ENCODE measurements at regions not wholly inside any gene's neighbourhood (a gene's known extent, or its start where the extent isn't known, plus 50 kb on each side); places are given as distances from the start of the nearest gene placed in this dataset.

DNA sequence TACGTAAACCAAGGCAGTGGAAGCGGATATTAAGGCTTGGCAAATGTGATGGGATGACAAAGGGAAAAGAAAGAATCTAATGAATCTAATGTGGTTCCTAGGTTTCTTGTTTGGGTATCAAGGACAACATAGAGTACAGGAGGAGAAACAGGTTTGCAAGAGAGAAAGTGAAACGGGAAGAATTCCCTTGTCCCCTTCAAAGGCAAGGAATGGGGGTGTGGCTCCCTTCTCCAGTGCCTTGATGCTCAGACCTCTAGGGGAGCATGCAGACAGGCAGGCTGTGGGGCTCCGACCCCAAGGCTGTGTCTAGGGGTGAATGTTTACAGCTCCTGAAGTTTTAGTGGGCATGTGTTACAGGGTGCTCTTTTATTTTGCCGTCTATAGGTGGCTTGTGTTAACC lies 317.5 kb upstream of the HSF2 start:
- DNase-seq, result no peak

DNA sequence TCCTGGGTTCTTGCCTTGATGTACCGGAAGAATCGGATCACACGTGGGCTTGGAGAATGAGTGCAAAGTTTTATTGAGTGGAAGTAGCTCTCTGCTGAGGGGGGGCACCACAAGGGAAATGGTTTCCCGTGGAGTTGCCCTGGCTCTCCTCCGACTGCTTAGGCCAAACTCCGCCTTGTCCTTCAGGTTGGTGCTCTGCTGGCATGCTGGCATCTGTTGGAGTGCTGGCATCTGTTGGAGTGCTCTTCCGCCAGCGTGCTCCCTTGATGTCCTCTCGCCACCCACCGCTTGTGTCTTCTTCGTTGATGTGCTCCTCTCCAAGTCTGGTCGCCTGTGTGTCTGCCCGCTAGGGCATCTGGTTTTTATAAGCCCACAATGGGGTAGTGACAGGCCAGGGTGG lies 317.1 kb upstream of the HSF2 start:
- no peak for DNase-seq

DNA sequence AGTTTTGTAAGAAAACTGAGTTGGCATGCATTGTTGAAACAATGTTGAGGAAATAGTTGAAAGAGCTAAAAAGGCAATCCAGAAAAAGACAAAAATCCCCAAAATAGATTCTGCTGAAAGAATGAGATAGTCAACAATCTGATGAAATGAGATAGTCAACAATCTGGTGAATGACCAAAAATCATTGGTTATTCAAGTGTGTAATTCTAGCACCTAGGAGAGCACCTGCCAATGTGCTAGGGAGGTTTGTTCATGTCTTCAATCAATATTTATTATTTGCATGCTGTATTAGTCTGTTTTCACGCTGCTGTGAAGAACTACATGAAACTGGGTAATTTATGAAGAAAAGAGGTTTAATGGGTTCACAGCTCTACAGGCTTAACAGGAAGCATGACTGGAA lies 307.1 kb upstream of the HSF2 start:
- no peak for DNase-seq

DNA sequence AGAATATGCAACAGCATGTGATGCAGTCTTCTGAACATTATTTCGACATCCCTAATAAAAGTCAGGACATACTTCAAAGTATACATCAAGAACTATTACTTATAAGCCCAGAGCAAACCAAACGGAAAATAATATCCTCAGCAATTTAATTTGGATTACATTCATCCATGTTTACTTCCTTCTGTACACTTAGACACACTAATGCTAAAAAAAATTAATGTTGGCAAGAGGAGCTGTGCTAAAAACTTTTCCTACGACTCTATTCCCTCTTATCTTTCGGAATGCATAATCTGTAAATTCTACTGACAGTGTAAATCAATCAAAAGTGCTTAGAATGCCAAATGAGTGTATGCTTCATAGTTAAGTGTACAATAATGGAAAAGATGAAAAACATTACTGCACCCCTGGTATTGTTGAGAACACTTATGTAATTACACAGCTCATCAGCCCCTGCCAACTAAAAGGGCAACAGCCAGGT lies 301.2 kb upstream of the HSF2 start:
- DNase-seq, result no peak

DNA sequence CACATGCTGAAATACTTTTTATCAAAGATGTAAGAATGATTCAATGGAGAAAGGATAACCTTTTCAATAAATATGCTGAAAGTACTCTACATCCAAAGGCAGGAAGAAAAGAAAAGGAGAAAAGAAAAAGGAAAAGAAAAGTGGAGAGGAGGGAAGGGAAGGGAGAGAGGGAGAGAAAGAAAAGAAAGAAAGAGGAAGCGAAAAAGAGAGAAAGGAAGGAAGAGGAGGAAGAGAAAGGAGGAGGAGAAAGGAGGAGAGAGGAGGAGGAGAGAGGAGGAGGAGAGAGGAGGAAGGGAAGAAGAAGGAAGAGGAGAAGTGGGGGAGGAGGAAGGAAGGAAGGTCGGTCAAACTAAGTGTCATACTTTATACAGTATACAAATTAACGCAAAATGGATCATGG lies 297.4 kb upstream of the HSF2 start:
- no peak for DNase-seq

DNA sequence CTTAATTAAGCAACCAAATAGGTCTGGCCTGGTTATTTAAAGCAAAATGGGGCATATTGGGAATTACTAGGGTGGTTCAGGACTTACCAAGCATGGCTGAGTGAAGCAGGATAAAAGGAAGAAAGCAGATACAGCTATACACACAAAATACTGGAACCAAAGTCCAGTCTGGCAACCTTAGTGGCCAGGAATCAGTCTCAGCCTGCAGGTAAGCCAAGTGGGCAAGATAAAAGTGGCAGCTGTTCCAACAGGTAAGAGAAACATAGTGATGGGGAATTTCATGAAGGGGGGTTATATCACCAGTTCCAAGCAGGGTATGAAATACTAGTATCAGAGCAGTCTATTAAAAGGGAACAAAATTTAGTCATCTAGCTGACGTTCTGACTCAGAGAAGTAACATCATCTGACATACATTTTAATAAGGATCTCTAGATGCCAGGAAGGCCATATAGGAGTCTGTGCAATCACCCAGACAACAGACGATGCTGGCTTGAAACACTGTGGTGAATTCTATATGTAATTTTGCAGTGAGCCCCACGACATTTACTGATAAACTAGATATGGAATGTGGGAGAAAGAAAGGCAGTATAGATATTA lies 292.1 kb upstream of the HSF2 start:
- DNase-seq, result no peak

DNA sequence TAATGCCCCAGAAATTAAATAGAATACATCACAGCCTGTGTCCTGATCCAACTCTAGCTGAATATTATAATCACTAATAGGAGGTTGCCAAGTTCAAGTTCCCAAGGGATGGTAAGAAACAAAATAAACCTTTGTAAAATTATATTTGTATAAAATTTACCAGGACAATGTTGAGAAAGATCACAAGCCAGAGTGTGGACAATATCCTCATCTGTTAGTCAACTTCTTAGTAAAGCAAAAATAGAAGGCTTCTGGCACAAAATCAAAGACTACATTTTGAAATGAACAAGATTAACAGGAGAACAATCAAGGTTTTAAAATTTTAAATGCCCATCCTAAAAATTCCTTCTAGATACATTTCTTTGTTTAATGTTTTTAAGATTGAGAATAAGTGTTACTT lies 290.4 kb upstream of the HSF2 start:
- DNase-seq, result no peak

DNA sequence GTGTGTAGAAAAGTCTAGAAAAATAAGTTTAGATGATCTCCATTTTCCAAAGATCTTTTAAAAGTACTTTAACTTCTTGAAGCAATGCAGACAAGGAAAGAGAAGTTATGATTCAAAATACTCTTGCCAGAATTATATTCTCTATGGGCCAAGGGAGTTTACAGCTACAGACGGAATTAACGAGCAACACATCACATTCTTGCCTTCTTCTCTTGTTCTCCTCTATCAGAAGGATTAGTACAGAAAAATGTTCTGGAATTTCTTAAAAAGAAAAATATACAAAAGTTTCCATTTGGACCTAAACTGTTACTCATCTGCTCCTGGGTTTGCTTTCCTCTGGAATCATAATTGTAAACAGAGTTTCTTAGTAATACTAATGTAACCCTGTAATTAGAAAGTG lies 284.7 kb upstream of the HSF2 start:
- DNase-seq, result no peak

DNA sequence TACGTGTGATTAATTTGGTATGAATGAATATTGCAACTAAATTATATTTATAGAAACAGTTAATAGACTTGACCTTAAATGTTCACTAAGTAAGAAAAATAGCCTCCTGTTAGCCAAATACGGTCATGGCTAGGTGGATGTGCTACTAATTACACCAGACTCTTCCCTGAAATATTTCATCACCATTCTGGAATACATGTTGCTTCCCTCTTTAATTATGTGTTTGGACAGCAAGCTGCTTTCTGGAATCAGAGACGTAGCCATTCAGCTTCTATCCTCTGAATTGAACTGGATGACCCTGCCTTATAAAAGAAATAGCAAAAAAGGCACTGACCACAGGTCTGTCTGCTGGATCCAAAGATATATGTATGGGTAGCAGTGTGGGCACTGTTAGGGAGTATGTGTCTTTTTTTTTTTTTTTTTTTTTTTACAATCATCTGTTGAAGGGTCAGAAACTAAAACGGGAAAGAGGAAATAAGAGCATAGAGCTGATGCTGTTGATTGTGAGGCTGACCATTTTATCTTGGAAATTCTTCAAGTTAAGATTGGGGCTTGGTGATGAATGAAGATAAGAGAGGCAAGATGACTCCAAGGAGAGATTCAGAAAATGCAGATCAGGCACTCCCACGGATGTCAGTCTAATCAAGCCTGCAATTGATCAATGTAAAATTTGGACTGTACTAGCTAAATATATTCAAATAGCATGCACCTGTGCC lies 283.2 kb upstream of the HSF2 start:
- no peak for DNase-seq

DNA sequence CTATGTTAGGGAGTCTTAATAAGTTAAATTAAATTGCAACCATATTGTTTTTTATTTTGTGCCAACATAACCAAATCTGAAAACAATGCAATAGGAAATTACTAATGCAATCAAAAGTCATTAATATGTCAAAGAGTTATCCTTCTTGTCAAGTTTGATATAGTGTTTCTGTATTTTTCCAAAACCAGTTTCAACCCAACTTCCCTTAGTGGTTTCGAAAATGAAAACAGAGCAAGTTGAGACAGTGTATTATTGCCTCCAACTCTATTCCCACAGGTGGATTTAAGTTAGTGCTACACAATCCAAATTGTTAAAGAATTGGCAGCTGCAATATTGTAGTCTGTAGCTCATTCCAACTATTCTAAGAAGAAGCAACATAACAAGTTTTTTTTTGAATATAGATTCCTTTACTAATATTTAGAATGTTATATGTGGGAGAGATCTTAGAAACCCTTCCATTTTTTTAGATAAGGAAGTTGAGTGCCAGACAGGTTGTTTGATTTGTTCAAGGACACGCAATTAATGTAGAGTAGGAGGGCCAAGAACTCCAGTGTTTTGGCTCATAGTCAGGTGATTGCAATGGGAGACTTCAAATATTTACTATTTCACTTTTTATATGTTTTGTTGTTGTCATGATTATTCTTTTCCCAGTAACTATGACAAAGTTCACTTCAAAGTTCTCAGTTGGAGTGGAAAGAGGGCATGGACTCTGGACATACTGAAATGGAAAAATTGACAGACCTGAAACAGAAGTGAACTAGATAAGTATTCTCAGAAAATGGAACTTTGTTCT lies 282.4 kb upstream of the HSF2 start:
- DNase-seq, result no peak

DNA sequence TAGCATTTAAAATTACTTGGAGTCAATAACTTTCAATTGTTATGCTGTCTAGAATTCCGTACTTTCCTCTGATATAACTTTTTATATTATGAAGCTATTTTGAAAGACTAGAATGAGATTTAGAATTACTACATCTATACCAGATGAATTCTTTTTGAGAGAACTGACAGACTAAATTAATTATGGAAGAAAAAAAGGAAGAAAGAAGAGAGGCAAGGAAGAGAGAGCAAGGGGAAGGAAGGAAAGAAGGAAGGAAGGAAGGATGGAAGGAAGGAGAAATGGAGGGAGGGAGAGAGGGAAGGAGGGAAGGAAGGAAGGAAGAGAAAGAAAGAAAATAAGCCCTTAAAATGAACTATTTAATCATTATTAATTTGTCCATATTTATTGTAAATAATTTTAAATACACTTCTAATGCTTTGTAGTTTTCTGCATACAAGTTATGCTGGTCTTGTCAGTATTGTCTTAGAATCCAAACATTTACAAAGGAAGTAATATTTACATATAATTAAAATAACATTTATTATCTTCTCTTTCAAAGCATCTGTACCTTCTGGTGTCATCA lies 280.4 kb upstream of the HSF2 start:
- DNase-seq, result no peak

DNA sequence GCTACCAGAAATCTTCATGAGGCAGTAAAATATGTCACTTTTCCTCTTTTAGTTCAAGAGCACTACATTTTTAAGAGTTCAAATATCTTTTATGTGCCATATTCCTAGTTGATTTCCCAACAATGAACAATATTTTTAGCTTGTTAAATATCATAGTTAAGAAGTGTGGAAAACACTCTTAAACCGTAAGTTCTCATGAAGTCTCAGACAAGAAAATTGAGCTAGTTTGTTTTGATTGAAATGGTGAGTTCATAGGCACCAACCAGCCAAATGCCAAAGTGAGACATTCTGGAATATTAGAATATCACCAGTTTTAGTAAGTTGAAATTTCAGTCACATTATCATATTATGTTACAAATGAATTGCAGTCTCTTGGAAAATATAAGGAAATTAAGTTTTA lies 277.2 kb upstream of the HSF2 start:
- no peak for DNase-seq

DNA sequence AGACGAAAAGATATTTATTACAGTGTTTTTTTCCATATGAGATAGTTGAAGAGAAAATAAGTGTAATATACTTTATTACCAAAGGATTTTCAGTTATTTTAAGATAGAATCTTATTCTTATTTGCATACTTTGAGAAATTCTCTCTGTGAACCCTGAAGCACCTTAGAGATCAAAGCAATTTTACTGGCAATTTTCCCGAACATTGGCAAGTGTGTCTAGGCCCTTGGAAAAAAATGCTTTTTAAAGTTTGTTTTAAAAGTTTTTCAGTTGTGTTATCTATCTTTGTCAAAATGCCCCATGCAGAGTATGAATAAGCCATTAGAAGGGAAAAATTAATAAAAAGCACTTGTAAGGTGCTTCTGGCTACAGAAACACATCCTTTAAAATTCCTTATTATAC lies 276.8 kb upstream of the HSF2 start:
- DNase-seq, result no peak

DNA sequence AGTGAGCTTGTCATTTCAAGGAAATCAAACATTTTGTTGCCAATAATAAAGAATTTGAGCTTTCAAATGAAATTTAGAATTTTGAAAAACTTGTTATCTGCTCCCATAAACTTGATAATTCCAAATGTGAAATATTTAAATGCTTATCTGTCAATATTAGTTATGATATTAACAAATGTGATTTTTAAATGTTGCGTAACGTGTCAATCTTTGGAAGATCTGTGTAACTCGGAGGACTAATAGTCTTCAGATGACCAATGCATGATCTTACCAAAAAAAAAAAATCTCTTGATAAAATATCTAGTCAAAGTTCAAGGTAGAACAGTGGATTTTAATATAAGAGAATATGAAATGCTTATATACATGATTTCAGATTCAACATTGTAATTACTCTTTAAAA lies 274.5 kb upstream of the HSF2 start:
- no peak for DNase-seq

DNA sequence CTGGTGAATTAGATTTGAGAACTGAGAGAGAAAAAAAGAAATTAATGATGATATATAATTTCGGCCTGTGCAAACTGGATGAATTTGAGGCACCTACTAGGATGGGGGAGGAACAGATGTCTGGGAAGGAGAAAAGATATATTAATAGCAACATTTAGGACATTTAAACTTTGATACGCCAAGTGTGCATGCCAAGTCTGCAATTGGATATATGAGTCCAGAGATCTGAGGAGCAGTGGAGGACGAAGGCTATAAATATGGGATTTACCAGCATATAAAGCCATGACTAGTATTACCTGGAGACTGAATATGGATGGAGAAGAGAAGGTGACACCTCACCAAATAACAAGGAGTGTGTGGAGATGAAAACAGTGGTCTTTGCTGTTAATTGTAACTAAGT lies 272.6 kb upstream of the HSF2 start:
- DNase-seq, result no peak

DNA sequence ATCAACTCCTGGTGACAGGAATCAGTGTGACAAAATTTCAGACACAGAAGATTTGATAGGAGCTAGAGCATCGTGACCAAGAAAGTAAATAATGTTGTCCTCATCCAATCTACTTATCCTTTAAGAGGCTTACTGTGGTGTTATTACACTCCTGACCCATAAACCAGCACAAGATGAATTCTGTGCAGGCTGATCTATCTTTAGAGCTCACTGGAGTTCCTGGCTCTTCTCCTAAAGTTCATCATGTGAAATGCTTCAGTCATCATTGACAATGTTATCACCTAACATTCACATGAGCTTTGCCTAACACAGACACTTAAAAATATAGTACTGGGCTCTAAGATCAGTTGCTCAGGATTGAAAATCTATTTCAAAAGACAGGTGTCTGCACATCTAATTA lies 271.0 kb upstream of the HSF2 start:
- no peak for DNase-seq

DNA sequence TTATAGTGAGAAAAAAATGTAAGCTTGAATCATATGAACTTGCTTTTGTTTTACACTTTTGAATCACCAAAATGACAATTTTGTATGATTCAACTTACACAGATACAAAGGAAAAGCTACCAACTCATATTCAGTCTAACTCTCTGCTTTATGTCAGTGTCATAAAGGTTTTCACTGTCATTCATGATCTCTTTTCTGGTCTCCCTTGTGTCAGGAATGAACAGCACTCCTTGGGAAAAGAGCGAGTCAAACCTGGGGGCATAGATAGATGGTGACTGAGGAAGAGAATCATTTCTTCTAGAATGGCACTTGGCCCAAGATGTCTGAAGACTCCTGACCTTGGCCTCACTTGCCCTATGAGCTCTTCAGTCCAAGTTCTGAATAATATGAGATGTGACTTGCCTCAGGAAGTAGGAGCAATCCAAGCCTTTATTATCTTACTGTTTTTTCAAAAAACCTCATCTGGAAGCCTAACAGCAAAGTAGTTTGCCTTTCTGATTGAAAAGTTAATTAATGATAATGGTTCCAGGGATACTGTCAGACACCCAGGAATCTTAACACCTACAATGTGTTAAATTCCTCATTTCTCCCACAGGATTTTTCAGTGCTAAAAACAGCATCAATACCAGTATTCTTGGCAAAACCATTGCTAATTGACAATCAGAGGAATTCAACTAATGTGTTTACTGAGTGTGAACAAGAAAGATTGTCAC lies 270.0 kb upstream of the HSF2 start:
- no peak for DNase-seq

DNA sequence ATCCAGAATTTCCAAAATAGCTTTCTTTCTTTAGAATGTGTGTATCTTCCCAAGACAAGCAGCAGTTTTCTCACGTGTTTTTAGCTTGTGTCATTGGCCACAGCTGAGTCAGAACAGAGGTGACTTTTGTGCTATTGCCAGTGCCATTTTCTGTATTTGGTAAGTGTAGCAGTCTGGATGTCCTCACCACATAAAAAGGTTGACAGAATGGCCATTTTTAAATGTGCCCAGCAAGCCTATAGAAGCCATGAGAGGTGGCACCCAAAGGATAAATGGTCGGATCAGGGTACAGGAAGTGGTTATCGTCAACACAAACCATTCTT lies 269.5 kb upstream of the HSF2 start:
- no peak for DNase-seq

DNA sequence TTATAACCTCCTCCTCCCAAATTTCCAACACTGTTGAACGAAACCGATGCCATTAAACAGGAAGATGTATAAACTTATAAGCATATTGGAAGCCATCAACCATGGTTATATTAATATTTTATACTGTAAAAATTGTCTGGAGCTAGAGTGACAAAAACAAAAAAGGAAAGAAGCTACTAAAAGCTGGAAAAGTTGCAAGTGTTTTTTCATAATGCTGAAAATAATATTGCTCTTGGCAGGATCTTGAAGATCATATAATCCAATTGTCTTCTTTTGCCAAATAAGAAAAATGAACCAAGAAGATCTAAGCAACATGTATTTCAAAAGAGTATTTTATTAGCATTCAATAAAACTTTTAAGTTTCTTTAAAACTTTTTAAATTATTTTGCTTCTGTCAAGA lies 268.9 kb upstream of the HSF2 start:
- DNase-seq, result no peak

DNA sequence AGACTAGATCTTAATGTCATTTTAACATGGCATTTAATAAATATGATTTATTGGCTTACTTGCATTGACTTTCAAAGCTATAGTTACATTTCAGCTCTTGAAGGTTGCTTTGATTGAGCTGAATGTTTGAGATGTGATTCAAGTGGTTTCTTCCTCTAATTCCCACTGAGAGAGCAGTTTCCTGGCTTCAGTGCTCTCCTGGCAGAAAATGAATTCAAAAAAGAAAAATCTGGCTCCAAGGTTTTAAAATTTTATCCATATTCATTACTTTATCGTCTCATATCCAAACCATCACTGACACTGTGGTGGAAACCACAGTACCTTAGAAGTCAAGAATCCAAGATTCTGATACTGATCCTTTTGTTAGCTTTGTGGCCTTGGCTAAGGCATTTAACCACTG lies 263.1 kb upstream of the HSF2 start:
- no peak for DNase-seq

DNA sequence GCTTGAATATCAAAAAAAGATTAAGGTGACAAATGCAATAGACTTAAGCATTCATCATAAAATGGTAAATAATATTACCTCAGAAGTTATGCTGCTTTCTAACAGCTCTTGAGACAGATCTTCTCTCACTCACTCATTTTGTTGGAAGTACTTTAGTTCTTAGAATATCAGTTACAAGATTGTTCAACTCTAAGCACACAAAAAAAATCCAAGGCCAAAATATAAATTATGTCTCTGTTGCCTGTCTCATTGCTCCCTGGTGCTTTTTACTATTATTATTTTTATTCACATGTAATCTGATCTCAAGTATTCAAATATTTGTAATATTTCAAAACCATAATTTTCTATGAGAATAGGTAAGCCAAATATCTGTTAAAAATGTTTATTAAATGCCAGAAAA lies 259.4 kb upstream of the HSF2 start:
- no peak for DNase-seq

DNA sequence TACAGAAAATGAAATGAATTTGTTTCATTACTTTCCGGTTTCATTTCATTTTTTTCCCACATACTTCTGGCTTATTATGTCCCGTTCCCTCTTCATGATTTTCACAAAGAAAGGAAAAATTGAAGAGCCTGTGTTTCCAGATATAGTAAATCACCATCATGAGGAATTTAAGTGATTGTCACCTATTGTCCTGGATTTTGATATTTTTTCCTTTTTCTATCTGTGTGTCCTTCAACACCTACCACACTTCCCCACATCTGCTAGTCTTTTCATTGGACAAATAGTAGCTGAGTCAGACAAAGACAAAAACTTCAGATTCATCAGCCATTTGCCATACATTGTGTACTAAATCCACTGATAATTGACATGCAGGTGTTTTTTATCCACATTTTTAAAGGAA lies 258.2 kb upstream of the HSF2 start:
- no peak for DNase-seq

DNA sequence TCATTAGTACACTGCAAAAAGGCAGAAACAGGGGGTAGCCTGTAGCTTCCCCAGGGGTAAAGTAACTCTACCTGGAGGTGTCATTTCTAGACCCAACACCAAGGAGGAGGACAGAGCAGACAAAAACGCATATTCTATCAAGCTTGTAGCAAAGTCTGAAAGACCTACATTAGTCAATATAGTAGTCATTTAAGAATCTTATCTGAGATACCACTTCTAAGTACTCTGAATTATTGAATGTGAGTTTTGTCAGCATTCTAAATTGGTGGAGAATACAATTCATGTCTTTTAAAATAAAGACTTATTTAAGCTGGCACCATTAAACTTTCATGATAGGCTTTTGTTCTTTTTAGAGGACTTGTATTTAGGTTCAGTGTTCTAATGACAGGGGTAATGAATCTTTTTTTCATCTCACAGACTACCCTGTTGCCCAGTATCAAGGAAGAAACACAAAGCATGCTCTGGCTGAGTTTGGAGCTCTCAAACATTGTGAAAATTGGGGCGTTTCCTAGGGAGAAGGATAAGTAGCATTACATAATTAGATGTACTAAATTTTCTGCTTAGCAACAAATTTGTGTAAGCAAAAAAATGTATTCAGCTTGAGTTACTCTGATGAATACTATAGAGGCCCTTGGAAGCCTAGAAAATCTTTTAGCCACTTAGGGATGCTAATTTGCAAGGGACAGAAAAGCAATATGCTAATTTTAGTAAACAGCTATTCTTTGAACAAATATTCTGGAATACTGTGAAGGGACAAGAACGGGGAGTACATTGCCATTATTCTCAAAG lies 255.4 kb upstream of the HSF2 start:
- DNase-seq, result no peak
